GM19438 (cell line): ENCODE measurements at regions not wholly inside any gene's neighbourhood (a gene's known extent, or its start where the extent isn't known, plus 50 kb on each side); places are given as distances from the start of the nearest gene placed in this dataset.
"Not testable (repeated sequence)": the region's sequence is repeated elsewhere in the genome, so short reads cannot be mapped to it uniquely, and the experiment has no call there.

Experiments used
- ATAC-seq: cut with Tn5 transposase; IDR thresholded peaks from one replicate; pipeline ENCODE4 v1.9.1; 2021; ENCODE audit warnings: low read depth; ENCODE audit not compliant: unreplicated experiment

DNA sequence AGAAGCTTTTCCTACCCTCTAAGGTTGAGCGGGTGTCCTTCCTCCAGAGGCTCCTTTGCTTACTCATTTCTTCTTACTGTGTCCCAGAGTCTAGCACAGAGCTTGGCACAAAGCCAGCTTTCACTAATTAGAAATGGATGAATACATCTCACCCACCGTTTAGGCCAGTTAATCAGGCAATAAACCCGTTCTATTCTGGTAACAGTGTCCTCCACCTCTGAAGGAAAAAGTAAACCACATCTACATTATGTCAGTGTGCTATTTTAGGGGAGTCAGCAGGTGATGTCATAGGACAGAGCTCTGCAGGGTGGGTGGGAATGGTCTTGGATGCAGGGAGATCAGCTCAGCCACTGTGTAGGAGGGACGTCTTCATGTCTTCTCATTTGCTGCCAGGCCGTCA lies 109.2 kb downstream of the OSTF1 start:
- ATAC-seq: no peak

GRCh38 chr9:75198436-75198835 lies 110.1 kb downstream of the OSTF1 start:
- ATAC-seq: no peak

DNA sequence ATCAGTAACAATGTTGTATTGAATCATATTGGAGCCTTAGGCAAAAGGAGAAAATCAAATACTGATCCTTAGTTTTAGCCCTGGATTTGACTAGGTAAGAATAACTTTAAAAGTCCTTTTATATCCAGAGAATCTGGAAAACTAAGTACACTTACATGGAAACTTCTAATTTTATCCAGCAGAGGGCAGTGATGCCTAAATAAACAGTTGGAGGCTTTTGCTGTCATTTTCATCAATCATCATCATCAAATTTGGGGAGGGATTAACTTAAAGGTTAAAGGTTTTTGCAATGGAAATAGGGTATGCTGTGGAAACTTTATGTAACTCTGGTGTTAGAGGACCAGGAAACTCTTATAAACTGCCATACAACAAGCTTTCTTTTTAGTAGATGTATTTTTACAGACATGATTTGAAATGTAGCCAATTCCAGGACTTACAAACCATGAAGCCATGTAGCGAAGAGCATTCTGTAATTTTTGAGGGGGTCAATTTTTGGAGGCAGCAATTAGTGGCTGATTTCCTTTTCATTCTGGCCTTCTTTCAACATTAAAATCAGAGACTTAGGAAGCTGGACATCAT lies 112.7 kb downstream of the OSTF1 start:
- no peak for ATAC-seq

DNA sequence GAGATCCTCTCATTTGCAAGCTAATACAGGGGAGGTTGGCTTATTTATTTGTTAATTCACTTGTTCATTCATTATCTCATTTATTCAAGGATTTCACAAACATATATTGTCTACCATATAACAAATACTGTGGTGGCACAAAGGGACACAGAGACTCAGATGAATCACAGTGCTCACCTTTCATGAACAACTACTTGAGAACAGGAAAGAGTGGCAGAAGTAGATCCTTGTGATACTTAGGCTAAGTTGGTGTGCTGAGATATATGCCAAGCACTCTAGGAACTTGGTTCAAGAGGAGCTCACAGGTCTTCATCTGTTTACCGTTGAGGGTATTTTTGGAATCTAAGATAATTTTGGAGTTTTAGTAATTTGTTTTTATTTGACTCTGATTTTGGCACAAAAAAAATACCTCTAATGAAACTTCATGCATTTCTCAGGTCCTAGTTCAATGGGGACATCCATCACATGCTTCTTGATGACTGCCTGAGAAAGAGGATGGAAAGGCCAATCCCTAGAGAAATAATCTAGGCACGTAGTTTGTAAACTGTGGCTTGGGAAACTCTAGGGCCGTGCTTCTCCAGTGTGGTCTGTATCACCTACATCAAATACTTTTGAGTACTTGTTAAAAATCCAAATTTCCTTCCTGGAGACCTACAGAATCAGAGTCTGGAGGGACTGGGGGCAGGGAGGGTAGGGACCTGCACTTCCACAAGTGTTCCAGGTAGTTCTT lies 113.3 kb downstream of the OSTF1 start:
- no peak for ATAC-seq

DNA sequence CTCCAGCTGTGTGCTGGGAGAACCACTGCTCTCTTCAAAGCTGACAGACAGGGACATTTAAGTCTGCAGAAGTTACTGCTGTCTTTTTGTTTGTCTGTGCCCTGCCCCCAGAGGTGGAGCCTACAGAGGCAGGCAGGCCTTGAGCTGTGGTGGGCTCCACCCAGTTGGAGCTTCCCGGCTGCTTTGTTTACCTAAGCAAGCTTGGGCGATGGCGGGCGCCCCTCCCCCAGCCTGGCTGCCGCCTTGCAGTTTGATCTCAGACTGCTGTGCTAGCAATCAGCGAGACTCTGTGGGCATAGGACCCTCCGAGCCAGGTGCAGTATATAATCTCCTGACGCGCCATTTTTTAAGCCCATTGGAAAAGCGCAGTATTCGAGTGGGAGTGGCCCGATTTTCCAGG lies 119.7 kb downstream of the OSTF1 start:
- ATAC-seq: not testable (repeated sequence)

DNA sequence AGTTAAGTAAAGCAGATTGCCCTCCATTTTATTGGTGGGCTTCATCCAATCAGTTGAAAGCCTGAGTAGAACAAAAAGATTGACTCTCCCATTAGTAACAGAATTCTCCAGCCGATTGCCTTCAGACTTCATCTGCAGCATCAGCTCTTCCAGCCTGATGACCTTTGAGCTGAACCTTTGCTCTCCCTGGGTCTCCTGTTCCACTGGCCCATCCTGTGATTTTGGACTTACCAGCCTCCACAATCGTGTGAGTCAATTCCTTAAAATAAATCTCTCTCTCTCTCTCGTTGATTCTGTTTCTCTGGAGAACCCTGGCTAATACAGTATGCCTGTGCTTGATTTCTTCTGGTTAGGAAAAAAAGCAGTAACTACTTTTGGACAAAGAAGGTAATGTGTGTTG lies 121.9 kb downstream of the OSTF1 start:
- no peak for ATAC-seq

GRCh38 chr9:75213765-75214164 lies 125.5 kb downstream of the OSTF1 start:
- ATAC-seq: no peak

- no peak for ATAC-seq
Measured at GRCh38 chr9:75226403-75227139, 138.3 kb downstream of the OSTF1 start.

GRCh38 chr9:75228893-75229292 lies 140.6 kb downstream of the OSTF1 start:
- no peak for ATAC-seq

GRCh38 chr9:75229605-75230332 lies 141.5 kb downstream of the OSTF1 start:
- no peak for ATAC-seq

DNA sequence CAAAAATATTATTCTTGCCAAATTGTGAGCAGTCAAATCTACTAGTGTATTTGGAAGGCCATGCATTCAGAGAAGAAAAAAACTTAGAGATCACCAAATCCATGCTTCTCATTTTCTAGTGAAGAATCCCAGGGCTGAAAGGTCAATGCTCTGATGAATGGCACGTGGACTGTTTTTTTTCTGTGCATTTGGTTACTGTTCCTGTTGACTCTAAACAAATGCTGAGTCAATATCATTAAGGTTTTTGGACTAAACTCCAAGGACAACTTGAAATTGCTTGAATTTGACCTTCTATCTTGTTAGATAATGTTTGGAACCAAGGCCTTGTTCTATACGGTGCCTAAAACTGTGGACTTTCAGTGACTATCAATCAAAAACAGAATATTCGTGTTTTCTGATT lies 142.2 kb downstream of the OSTF1 start:
- ATAC-seq: no peak

GRCh38 chr9:75231167-75231566 lies 142.9 kb downstream of the OSTF1 start:
- ATAC-seq: no peak

DNA sequence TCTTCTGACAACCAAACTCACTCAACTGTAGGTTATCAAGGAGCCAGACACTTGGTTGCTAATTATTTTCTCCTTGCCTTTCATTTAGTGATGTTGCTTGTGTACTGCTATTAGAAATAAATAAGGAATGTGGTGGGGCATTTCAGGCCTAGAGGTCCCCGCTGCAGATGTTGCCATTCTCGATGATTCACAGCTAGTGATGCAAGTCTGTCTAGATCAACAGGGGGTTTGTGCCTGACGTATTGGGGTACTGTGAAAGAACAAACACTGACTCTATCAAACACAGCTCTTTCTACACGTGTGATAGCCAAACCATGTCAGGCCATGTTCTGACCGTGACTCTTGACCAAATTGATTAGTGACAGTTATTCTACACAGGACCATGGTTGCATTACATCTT lies 144.7 kb downstream of the OSTF1 start:
- no peak for ATAC-seq

- no peak for ATAC-seq
Measured at GRCh38 chr9:75235632-75236031, 147.3 kb downstream of the OSTF1 start.

DNA sequence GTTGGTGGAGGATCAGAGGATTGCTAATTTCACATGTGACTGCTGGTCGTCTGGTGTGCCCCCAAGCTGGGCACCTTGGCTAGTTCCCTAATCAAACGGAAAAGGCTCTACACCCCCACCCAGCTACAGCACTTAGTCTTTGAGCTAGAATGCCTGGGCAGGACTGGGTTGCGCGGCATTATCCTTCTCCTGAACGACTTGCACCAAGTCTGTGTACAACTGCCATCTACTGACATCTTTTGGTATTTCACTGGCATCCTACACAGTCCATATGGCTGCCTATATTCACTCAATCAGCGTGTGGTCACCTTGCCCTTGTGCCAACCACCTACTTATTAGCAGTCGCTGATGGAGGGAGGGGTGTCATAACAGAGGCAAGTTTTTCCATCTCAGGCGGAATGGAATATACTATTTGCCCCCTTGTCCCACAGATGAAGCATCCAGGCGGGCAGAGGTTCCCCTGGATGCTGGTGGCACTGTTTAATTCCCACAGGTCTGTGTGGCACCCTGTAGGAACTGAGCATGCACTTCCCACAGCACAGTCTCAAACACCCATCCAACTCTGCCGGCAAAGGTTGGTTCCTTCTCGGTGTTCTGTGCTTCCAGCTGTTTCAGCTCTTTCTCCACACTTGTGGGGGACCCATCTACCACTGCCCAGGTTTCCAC lies 150.1 kb downstream of the OSTF1 start:
- ATAC-seq: peak; percentile 91

DNA sequence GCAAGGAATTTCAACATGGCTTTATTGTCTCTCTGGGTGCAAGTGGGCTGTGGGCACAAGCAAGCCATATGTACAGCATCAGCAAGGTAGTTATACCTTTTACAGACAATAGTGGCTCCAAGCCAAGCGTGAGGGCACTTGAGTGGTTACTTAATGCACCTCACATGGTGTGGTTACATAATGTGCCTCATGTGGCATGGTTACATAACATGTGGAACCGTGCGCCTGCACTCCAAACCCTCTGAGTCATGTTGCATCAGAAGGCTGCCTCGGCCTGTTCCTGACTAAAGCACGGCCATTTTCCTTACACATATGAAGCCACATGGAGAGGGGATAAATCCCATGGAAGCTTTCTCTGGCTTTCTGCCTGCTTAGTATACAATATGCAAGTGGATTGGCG lies 150.9 kb downstream of the OSTF1 start:
- no peak for ATAC-seq

GRCh38 chr9:75242426-75242825 lies 154.1 kb downstream of the OSTF1 start:
- no peak for ATAC-seq

DNA sequence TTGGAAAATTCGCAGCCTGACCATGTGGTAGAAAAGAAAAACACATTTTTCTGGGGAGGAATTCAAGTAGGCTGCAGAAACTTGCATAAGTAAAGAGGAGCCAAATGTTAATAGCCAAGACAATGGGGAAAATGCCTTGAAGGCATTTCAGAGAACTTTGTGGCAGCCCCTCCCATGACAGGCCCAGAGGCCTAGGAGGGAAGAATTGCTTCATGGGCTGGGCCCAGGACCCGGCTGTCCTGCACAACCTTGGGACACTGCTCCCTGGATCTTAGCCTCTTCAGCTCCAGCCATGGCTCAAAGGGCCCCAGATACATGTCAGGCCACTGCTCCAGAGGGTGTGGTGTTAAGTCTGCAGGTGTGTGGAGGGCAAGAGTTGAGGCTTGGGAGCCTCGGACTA lies 158.6 kb downstream of the OSTF1 start:
- ATAC-seq: no peak

DNA sequence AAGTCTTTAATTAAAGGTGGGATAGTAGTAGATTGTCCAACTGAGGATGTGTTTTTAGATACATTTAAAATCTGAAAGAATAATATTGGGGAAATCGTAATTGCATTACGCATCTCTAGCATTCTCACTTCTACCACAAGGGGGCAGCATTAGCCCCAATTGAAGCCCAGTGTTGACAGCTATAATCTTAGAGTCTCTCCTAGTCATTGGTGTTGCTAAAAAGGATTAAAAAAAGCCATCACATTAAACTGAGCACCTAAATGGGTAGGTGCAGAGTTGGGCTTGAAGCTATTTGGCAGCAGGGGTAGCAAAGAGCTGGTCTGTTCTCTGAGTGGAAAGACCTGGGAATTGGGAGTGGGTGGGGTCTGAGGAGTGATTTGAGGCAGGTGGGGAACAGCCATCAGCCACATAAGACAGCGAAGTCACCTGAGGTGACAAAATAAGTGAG lies 177.2 kb downstream of the OSTF1 start:
- ATAC-seq: peak; percentile 79

GRCh38 chr9:75269197-75269596 lies 180.9 kb downstream of the OSTF1 start:
- ATAC-seq: no peak

DNA sequence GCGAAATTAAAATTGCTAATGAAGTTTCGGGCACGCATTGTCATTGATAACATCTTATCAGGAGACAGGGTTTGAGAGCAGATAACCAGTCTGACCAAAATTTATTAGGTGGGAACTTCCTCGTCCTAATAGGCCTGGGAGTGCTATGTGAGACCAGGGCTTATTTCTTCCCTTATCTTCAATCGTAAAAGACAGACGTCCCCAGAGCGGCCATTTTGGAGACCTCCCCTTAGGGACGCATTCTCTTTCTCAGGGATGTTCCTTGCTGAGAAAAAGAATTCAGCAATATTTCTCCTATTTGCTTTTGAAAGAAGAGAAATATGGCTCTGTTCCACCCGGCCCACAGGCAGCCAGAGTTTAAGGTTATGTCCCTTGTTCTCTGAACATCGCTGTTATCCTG lies 184.7 kb downstream of the OSTF1 start:
- not testable (repeated sequence) for ATAC-seq
